GM21529 (cell line): ENCODE measurements at regions not wholly inside any gene's neighbourhood (a gene's known extent, or its start where the extent isn't known, plus 50 kb on each side); places are given as distances from the start of the nearest gene placed in this dataset.

Source experiments
- ATAC-seq: cut with Tn5 transposase; IDR thresholded peaks from one replicate; pipeline ENCODE4 v1.9.1; 2021; ENCODE audit not compliant: unreplicated experiment

- ATAC-seq = no peak
These were observed 545.4 kb upstream of the FZD8 start for GRCh38 chr10:36187380-36188079.

- ATAC-seq = no peak
These were observed 543.0 kb upstream of the FZD8 start for GRCh38 chr10:36185097-36185496.

- ATAC-seq = no peak
These were observed 541.6 kb upstream of the FZD8 start for GRCh38 chr10:36183726-36184125.

DNA sequence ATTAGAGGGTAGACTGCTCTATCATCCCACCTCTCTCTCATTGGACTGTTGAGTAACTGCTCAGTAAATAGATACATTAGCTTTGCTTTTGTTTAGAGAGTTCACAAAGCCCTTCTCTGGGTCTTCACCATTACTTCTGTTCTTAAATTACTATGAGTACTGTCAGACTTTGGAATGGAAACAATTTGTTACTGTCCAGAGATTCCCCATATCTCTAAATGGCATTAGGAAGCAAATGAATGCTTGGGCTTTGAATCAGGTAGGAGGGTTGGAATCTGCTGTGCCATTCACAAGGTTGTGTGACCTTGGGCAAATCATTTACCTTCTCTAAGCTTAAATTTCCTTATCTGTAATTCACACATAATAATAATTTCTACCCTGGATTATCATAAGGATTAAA is 541.0 kb upstream of the FZD8 start:
- no peak for ATAC-seq

DNA sequence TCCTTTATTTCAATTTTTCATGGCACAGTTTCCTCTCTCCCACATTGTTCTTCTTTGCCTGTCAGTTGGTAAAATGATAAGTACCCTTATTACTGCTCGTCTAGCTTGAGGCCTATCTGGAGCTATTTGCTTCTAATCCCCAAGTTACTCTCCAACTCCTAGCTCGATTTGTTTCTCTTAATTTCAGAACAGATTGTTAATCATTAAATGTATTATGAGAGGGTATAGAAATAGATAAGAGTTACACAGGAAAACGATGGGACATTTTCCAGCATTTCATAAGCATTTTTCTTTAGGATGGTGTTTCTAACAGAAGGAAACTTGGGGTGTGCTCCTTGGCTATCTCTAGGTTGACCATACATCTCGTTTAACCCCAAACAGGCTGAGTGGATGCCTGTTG is 540.5 kb upstream of the FZD8 start:
- no peak for ATAC-seq

DNA sequence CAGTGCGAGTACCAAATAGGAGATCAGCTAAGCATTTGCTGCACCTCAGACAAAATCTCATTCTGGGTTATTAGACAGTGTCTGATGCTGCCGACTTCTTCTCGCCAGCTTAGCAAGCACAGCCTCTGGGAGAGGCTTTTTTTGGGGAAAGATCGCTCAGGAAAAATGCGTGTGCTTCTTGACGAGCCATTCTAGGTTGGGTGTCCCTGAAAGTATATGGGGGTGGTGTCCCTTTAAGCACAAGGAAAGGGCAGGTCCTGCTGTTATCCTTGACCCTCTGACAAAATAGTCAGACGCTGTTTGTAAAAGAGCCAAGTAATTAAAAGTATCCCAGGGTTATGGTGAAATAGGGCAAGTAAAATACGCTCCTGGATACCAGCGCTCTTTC is 540.1 kb upstream of the FZD8 start:
- ATAC-seq = no peak

- no peak for ATAC-seq
These were observed 539.5 kb upstream of the FZD8 start for GRCh38 chr10:36181426-36182178.

GRCh38 chr10:36178616-36179015 is 536.5 kb upstream of the FZD8 start:
- no peak for ATAC-seq

DNA sequence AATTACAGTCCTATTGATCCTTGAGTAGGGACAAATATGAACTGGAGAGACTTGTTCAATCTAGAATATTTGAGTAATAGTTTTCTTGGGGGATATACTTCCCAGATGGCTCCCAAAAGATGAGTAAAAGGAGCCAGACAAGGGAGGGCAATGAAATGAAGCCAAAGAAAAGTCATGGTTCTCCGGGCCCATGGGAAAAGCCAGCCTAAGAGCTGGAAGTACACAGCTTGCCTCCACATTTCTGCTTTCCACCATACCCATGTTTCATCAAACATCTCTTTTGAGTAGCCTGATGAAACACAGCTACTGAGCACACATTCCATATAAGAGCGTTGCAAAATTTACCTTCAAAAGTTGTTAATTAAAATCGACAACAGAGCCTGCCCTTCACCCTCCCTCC is 535.0 kb upstream of the FZD8 start:
- no peak for ATAC-seq

- ATAC-seq = no peak
These were observed 533.9 kb upstream of the FZD8 start for GRCh38 chr10:36175954-36176353.

GRCh38 chr10:36173364-36173763 is 531.3 kb upstream of the FZD8 start:
- no peak for ATAC-seq

- ATAC-seq = no peak
These were observed 530.2 kb upstream of the FZD8 start for GRCh38 chr10:36171953-36172940.

GRCh38 chr10:36171556-36171952 is 529.5 kb upstream of the FZD8 start:
- no peak for ATAC-seq

- ATAC-seq = no peak
These were observed 528.9 kb upstream of the FZD8 start for GRCh38 chr10:36170943-36171501.

- ATAC-seq = no peak
These were observed 528.1 kb upstream of the FZD8 start for GRCh38 chr10:36170142-36170719.

GRCh38 chr10:36168777-36169176 is 526.7 kb upstream of the FZD8 start:
- no peak for ATAC-seq

DNA sequence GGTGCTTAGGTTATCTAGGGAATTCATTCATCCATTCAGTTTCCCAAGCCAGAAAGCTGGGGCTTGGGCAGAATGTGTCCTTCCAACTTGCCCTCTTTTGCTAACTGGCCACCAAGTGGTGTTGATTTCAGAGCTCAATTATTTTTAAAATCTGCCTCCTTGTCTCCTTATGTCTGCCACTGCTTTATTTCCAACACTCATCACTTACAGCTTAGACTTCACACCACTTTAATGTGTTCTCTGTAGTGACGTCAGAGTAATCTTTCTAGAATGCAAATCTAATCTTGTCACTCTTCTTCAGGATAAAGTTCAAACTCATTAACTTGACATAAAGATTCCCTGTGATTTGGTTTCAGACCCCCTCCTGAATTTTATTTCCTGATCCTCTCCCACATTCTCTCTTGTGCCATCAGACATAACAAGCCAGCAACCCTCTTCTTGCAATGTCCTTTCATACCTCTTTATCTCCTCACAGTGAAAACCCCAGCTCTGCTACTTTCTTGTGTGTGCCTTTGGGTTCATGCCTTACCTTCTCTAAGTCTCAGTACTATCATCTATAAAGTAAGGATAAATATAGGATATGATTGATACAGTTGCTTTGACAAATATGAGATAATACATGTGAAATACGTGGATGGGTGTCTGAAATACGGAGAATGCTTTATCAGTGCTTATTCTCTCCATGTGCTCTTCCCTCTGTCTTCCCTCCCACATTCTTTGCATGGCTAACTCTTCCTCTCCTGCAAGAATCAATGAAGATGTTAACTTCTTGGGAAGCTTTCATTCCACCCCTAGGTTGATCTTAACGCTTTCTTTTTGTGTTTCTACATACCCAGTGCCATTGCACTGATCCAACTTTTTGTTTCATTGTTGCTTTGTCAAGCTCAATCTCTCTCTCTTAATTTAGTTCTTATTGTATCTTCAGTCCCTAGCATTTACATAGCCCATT is 522.7 kb upstream of the FZD8 start:
- no peak for ATAC-seq

- ATAC-seq = no peak
These were observed 521.7 kb upstream of the FZD8 start for GRCh38 chr10:36163827-36164226.

- ATAC-seq = no peak
These were observed 515.4 kb upstream of the FZD8 start for GRCh38 chr10:36157486-36157885.

DNA sequence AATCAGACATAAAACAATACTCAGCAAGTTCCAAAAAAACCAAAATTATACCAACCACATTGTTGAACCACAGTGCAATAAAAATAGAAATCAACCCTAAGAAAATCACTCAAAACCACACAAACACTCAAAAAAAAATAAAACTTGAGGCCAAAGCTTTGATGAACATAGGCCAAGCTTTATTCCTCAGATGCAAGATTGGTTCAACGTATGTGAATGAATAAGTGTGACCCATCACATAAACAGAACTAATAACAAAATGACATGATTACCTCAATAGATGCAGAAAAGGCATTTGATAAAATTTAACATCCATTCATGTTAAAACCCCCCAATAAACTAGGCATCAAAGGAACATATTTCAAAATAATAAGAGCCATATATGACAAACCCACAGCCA is 506.1 kb upstream of the FZD8 start:
- no peak for ATAC-seq
